ENCODE measurements at regions not wholly inside any gene's neighbourhood (a gene's known extent, or its start where the extent isn't known, plus 50 kb on each side); places are given as distances from the start of the nearest gene placed in this dataset.

- no peak overlapping the region for H4K91ac ChIP-seq (ENCODE audit: insufficient read length, low read depth, low read length)
- no peak for TF ChIP-seq CTCF (conservative IDR thresholded peaks at IDR 0.05)
- H3K79me1 ChIP-seq (ENCODE audit: insufficient read depth, low read depth, low read length, poor library complexity, severe bottlenecking) = no peaks in the 10 kb centered on the region
- H3K9me3 ChIP-seq (ENCODE audit: control insufficient read depth, low read depth, low read length) = peaks cover 5% of the 10 kb centered on the region
- no peak overlapping the region for H4K5ac ChIP-seq (ENCODE audit: insufficient read length, low read depth, low read length)
- no peak overlapping the region for H3K4me2 ChIP-seq (ENCODE audit: insufficient read depth, insufficient read length, low read length)
- H3K27ac ChIP-seq (ENCODE audit: insufficient read length, low read depth, low read length) = no peak overlapping the region
- no CpG with 5 or more reads among the region's 8 CpGs for WGBS (ENCODE audit: extremely low coverage, insufficient read length, low lambda C conversion rate)
- H3K18ac ChIP-seq (ENCODE audit: insufficient read length, low read depth, low read length) = no peak overlapping the region
- Mint-ChIP-seq H3K9me3 (peaks cover 5 to 10% of the 10 kb centered on the region in 2 experiments; a peak in 4 of 5 replicates), H3K27ac (no peak overlapping the region), H3K27me3 (ENCODE audit: low read depth) (peaks cover 7% of the 10 kb centered on the region; the same call in 1 of the 2 replicates), H3K36me3 (ENCODE audit: insufficient read depth in 1 of 3, low read depth in 3 of 3) (no peaks in the 10 kb centered on the region; a peak in 1 of 7 replicates), H3K4me1 (peaks cover 8 to 10% of the 10 kb centered on the region in 2 experiments; a peak in 3 of 4 replicates), H3K4me3 (no peak overlapping the region)
- H2BK120ac ChIP-seq (ENCODE audit: low read depth, low read length, poor library complexity, severe bottlenecking) = no peak overlapping the region
- H3K56ac ChIP-seq (ENCODE audit: insufficient read length, low read depth, low read length) = no peak overlapping the region
- no peak overlapping the region for H2BK15ac ChIP-seq (ENCODE audit: low read depth, low read length)
- H3K4ac ChIP-seq (ENCODE audit: low read depth, low read length) = no peak overlapping the region
- H2AFZ ChIP-seq (ENCODE audit: low read length) = no peak overlapping the region
- H4K20me1 ChIP-seq (ENCODE audit: control insufficient read depth, insufficient read depth, insufficient read length) = peaks cover 4% of the 10 kb centered on the region
- H3T11ph ChIP-seq (ENCODE audit: low read length) = no peak overlapping the region
- H2AK5ac ChIP-seq (ENCODE audit: insufficient read length, low read length) = no peak overlapping the region
- no peaks in the 10 kb centered on the region for H3K23me2 ChIP-seq (ENCODE audit: insufficient read length, low read depth, low read length, poor library complexity, severe bottlenecking)
- H3K27me3 ChIP-seq (ENCODE audit: insufficient read depth, low read length) = no peaks in the 10 kb centered on the region
- no peak overlapping the region for H3K14ac ChIP-seq (ENCODE audit: insufficient read depth, low read length)
- H3K9ac ChIP-seq (ENCODE audit: extremely low read depth, insufficient read length, low read length) = no peak overlapping the region
- H3K79me2 ChIP-seq (ENCODE audit: insufficient read depth, low read length) = no peaks in the 10 kb centered on the region
- no peak overlapping the region for H3K23ac ChIP-seq (ENCODE audit: insufficient read length, low read depth, low read length)
- no peak overlapping the region for H2BK12ac ChIP-seq (ENCODE audit: insufficient read length, low read depth, low read length)
- H4K8ac ChIP-seq (replicated peaks; ENCODE audit: insufficient read length, low read depth, low read length) = no peak overlapping the region
- no peak overlapping the region for H2BK5ac ChIP-seq (ENCODE audit: insufficient read length, low read length)
- no peak overlapping the region for H2BK20ac ChIP-seq (ENCODE audit: low read depth, low read length, poor library complexity, severe bottlenecking)
- DNase-seq = peak; percentile 15
- H3K4me1 ChIP-seq (ENCODE audit: insufficient read depth, low read length) = no peaks in the 10 kb centered on the region
These were observed 64.6 kb downstream of the MYEOV start for GRCh38 chr11:69358398-69359020.

Measured in H9 (cell line).